ENCODE measurements at regions not wholly inside any gene's neighbourhood (a gene's known extent, or its start where the extent isn't known, plus 50 kb on each side); places are given as distances from the start of the nearest gene placed in this dataset.

GRCh38 chr4:54568184-54568583, 89.6 kb upstream of the KIT start:
- TF ChIP-seq CTCF (IDR thresholded peaks at IDR 0.05) (no peak), POLR2A (IDR thresholded peaks at IDR 0.05) (no peak), POLR2AphosphoS5 (IDR thresholded peaks at IDR 0.05) (no peak)

Measured in upper lobe of left lung (tissue), 4 donors.